ENCODE measurements at regions not wholly inside any gene's neighbourhood (a gene's known extent, or its start where the extent isn't known, plus 50 kb on each side); places are given as distances from the start of the nearest gene placed in this dataset.
"Not testable (repeated sequence)": the region's sequence is repeated elsewhere in the genome, so short reads cannot be mapped to it uniquely, and the experiment has no call there.

DNA sequence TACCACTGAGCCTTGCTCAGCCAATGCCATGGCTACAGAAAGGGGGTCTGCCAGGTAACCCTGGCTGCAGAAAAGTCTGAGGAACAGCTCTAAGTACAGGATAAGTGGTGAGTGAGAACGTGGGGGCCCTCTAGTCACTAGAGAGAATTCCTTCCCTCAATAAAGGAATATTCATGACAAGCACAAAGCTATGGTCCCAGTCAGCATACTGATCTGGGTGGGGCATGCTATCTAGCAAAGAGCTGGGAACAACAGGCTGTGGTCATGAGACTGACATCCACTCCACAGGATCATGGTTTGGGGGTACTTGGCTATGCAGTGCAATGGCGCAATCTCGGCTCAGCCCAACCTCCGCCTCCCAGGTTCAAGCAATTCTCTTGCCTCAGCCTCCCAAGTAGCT lies 140.4 kb downstream of the MTHFS start:
- no peak for DNase-seq (ENCODE audit: low spot score)

GRCh38 chr15:79765081-79765480 lies 131.7 kb downstream of the MTHFS start:
- no peak for DNase-seq (ENCODE audit: low spot score)

- DNase-seq (ENCODE audit: low spot score), result no peak
Observed at GRCh38 chr15:79769069-79769481, 127.7 kb downstream of the MTHFS start.

GRCh38 chr15:79769933-79770759 lies 126.7 kb downstream of the MTHFS start:
- no peak for DNase-seq (ENCODE audit: low spot score)

- DNase-seq (ENCODE audit: low spot score), result no peak
Observed at GRCh38 chr15:79773128-79773527, 123.7 kb downstream of the MTHFS start.

GRCh38 chr15:79775821-79776220 lies 121.0 kb downstream of the MTHFS start:
- DNase-seq (ENCODE audit: low spot score), result no peak

DNA sequence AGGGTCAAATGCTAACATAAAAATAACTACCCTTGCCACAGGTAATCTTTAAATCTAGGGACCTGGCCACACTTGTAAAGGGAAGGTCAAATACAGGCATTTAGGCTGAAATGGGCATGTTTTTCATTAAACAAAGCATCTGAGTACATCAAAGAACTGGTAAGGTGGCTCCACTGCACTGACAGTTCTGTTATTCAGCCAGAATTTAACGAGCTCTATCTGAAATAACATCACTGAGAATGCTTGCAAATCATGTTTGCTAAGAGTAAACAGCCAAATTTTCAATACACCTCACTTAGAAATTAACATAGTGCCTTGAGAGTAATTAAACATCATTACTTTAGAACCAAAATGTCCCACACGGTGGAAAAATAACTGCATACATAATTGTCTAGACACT lies 118.9 kb downstream of the MTHFS start:
- no peak for DNase-seq (ENCODE audit: low spot score)

DNA sequence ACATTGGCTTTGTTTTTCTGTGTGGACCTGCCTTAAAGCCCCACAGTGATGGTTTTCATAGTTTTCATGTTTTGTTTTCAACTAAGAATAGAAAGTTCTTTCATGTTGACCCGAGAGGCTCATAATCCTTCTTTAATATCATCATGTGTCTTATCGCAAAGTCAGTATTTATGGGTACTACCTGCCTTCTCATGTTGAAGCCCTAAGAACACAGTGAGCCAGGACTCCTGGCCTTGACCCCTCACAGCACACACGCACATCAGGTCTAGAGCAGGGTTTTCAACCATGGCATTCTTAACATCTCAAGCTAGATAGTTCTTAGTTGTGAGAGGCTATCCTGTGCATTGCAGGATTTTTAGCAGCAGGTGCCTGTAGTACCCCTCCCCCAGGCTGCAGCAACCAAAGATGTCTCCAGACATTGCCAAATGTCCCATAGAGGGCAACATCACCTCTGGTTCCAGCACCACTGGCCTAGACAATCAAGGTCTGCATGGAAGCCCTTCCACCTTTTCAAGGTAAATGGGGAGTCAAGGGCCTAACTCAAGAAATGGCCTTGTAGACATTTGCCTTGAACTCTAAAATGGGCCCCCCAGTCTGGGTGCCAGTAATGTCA lies 118.3 kb downstream of the MTHFS start:
- no peak for DNase-seq (ENCODE audit: low spot score)

GRCh38 chr15:79779746-79780145 lies 117.1 kb downstream of the MTHFS start:
- DNase-seq (ENCODE audit: low spot score), result no peak

DNA sequence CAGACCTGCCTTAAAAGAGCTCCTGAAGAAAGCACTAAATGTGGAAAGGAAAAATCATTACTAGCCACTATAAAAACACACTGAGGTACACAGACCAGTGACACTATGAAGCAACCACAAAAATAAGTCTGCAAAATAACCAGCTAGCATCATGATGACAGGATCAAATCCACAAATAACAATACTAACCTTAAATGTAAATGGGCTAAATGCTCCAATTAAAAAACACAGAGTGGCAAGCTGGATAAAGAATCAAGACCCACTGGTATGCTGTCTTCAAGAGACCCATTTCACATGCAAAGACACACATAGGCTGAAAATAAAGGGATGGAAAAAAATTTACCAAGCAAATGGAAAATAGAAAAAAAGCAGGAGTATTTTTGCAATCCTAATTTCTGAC lies 114.5 kb downstream of the MTHFS start:
- not testable (repeated sequence) for DNase-seq (ENCODE audit: low spot score)
